ENCODE measurements at regions not wholly inside any gene's neighbourhood (a gene's known extent, or its start where the extent isn't known, plus 50 kb on each side); places are given as distances from the start of the nearest gene placed in this dataset.

GRCh38 chr5:17439956-17440355, 58.1 kb upstream of the TAF11L2 start:
- TF ChIP-seq CTCF (IDR thresholded peaks at IDR 0.05; ENCODE audit: insufficient read depth, low read length, poor library complexity, severe bottlenecking), result no peak
- TF ChIP-seq EZH2phosphoT487 (conservative IDR thresholded peaks at IDR 0.05; ENCODE audit: low read length), result no peak

Data from SU-DHL-6 (cell line).